NB4 (cell line): ENCODE measurements at regions not wholly inside any gene's neighbourhood (a gene's known extent, or its start where the extent isn't known, plus 50 kb on each side); places are given as distances from the start of the nearest gene placed in this dataset.

Experiments used
- CTCF ChIP-seq: IDR thresholded peaks from one replicate; pipeline ENCODE4 v1.5.1; 2012; ENCODE audit warnings: low read depth, low read length
- MAX ChIP-seq: IDR thresholded peaks from 2 replicates; pipeline ENCODE4 v1.6.1; 2011; ENCODE audit warnings: low read depth, low read length
- POLR2A ChIP-seq: IDR thresholded peaks from 2 replicates; pipeline ENCODE4 v1.6.1; 2011; ENCODE audit warnings: mild to moderate bottlenecking; ENCODE audit not compliant: insufficient read length; ENCODE audit errors: extremely low read depth

GRCh38 chr13:48818495-48819356 lies 157.0 kb upstream of the FNDC3A start:
- TF ChIP-seq POLR2A (no peak), MAX (no peak), CTCF (no peak)
